ENCODE measurements at regions not wholly inside any gene's neighbourhood (a gene's known extent, or its start where the extent isn't known, plus 50 kb on each side); places are given as distances from the start of the nearest gene placed in this dataset.
"Not testable (repeated sequence)": the region's sequence is repeated elsewhere in the genome, so short reads cannot be mapped to it uniquely, and the experiment has no call there.

GRCh38 chr11:13189561-13190426, 87.8 kb upstream of the BMAL1 start:
- Mint-ChIP-seq H3K36me3 (peaks cover 2% of the 10 kb centered on the region), H3K4me1 (no peaks in the 10 kb centered on the region), H3K4me3 (no peak overlapping the region), H3K27me3 (ENCODE audit: insufficient read depth, low read depth) (peaks cover 2% of the 10 kb centered on the region), H3K27ac (no peak overlapping the region), H3K9me3 (peaks cover 33% of the 10 kb centered on the region)
- H3K27me3 ChIP-seq, result no peaks in the 10 kb centered on the region
- no peak for DNase-seq (ENCODE audit: low spot score)
- H3F3A ChIP-seq (ENCODE audit: low read depth), result no peaks in the 10 kb centered on the region
- no peak overlapping the region for H2AFZ ChIP-seq (replicated peaks)
- H3K4me1 ChIP-seq, result no peaks in the 10 kb centered on the region
- H3K79me2 ChIP-seq (ENCODE audit: low read depth), result no peaks in the 10 kb centered on the region
- H4K20me1 ChIP-seq (ENCODE audit: low read depth), result no peaks in the 10 kb centered on the region
- no peak for TF ChIP-seq EZH2phosphoT487 (IDR thresholded peaks at IDR 0.05)
- no peak for TF ChIP-seq CTCF (IDR thresholded peaks at IDR 0.05)
- no peak for TF ChIP-seq EZH2 (IDR thresholded peaks at IDR 0.05)
- no peak overlapping the region for H3K4me3 ChIP-seq
- no peak overlapping the region for H3K27ac ChIP-seq
- no peak overlapping the region for H3K4me2 ChIP-seq
- no peaks in the 10 kb centered on the region for H3K36me3 ChIP-seq
- H3K9me3 ChIP-seq (ENCODE audit: low read depth), result peaks cover 9% of the 10 kb centered on the region
- no peak overlapping the region for H3K9ac ChIP-seq

GRCh38 chr11:13193613-13194012, 84.0 kb upstream of the BMAL1 start:
- H3K9me3 Mint-ChIP-seq, result peaks cover 47% of the 10 kb centered on the region
- Histone ChIP-seq H3K27ac (no peak overlapping the region), H3K4me1 (no peaks in the 10 kb centered on the region), H3K4me3 (no peak overlapping the region), H3K9me3 (ENCODE audit: low read depth) (peaks cover 2% of the 10 kb centered on the region), H4K20me1 (ENCODE audit: low read depth) (no peaks in the 10 kb centered on the region), H3K9ac (no peak overlapping the region), H3K27me3 (no peaks in the 10 kb centered on the region), H3F3A (ENCODE audit: low read depth) (no peaks in the 10 kb centered on the region), H3K36me3 (no peaks in the 10 kb centered on the region), H3K4me2 (no peak overlapping the region), H3K79me2 (ENCODE audit: low read depth) (no peaks in the 10 kb centered on the region), H2AFZ (replicated peaks) (no peak overlapping the region)
- no peak overlapping the region for H3K27ac Mint-ChIP-seq
- H3K4me1 Mint-ChIP-seq, result no peaks in the 10 kb centered on the region
- H3K4me3 Mint-ChIP-seq, result no peak overlapping the region
- no peaks in the 10 kb centered on the region for H3K27me3 Mint-ChIP-seq (ENCODE audit: insufficient read depth, low read depth)
- TF ChIP-seq EZH2phosphoT487 (IDR thresholded peaks at IDR 0.05) (no peak), EZH2 (IDR thresholded peaks at IDR 0.05) (no peak), CTCF (IDR thresholded peaks at IDR 0.05) (no peak)
- H3K36me3 Mint-ChIP-seq, result peaks cover 2% of the 10 kb centered on the region
- no peak for DNase-seq (ENCODE audit: low spot score)

- not testable (repeated sequence) for H3K9me3 ChIP-seq (ENCODE audit: low read depth); H3K4me3 ChIP-seq; H4K20me1 ChIP-seq (ENCODE audit: low read depth); H2AFZ ChIP-seq (replicated peaks); H3K4me2 ChIP-seq; H3K9ac ChIP-seq; DNase-seq (ENCODE audit: low spot score); H3K27me3 ChIP-seq; H3K36me3 Mint-ChIP-seq; H3K36me3 ChIP-seq; H3K27ac Mint-ChIP-seq; H3K27ac ChIP-seq; H3K27me3 Mint-ChIP-seq (ENCODE audit: insufficient read depth, low read depth); H3K4me3 Mint-ChIP-seq; H3K79me2 ChIP-seq (ENCODE audit: low read depth); H3F3A ChIP-seq (ENCODE audit: low read depth); H3K4me1 Mint-ChIP-seq; H3K4me1 ChIP-seq
- peaks cover 50% of the 10 kb centered on the region for H3K9me3 Mint-ChIP-seq
Observed at GRCh38 chr11:13197374-13197773, 80.2 kb upstream of the BMAL1 start.

- H3K4me3 ChIP-seq, result no peak overlapping the region
- DNase-seq (ENCODE audit: low spot score), result no peak
- no peaks in the 10 kb centered on the region for H3K9me3 ChIP-seq (ENCODE audit: low read depth)
- H3K9ac ChIP-seq, result no peak overlapping the region
- H3F3A ChIP-seq (ENCODE audit: low read depth), result peaks cover 9% of the 10 kb centered on the region
- Mint-ChIP-seq H3K27me3 (ENCODE audit: insufficient read depth, low read depth) (peaks cover 2% of the 10 kb centered on the region), H3K9me3 (peaks cover 8% of the 10 kb centered on the region), H3K4me1 (peaks cover 58% of the 10 kb centered on the region), H3K4me3 (no peak overlapping the region), H3K36me3 (peaks cover 4% of the 10 kb centered on the region), H3K27ac (peak overlapping the region; percentile 42)
- H3K4me1 ChIP-seq, result peaks cover 15% of the 10 kb centered on the region
- no peaks in the 10 kb centered on the region for H3K27me3 ChIP-seq
- no peak for TF ChIP-seq EZH2 (IDR thresholded peaks at IDR 0.05)
- no peak for TF ChIP-seq EZH2phosphoT487 (IDR thresholded peaks at IDR 0.05)
- no peak for TF ChIP-seq CTCF (IDR thresholded peaks at IDR 0.05)
- no peak overlapping the region for H3K4me2 ChIP-seq
- H3K36me3 ChIP-seq, result no peaks in the 10 kb centered on the region
- no peaks in the 10 kb centered on the region for H4K20me1 ChIP-seq (ENCODE audit: low read depth)
- no peak overlapping the region for H3K27ac ChIP-seq
- H2AFZ ChIP-seq (replicated peaks), result peak overlapping the region; percentile 93
- H3K79me2 ChIP-seq (ENCODE audit: low read depth), result no peaks in the 10 kb centered on the region
Observed at GRCh38 chr11:13205486-13205885, 72.1 kb upstream of the BMAL1 start.
